Neural cell (in vitro differentiated cells): ENCODE measurements at regions not wholly inside any gene's neighbourhood (a gene's known extent, or its start where the extent isn't known, plus 50 kb on each side); places are given as distances from the start of the nearest gene placed in this dataset.

Experiments used
- H2AFZ ChIP-seq: fragments of 200-600, 300-800 bp; sonication (generic), shearing (Covaris generic); 2 replicates; pipeline ENCODE4 v1.6.0; 2014; ENCODE audit warnings: low read depth, mild to moderate bottlenecking, antibody characterized with exemption, low read length, moderate library complexity
- H3F3A ChIP-seq: fragments of 200-600 bp; shearing (Covaris generic); 2 replicates; pipeline ENCODE4 v1.6.1; 2016; ENCODE audit warnings: mild to moderate bottlenecking, moderate library complexity, mixed read lengths, antibody characterized with exemption, low read length; ENCODE audit not compliant: insufficient read depth, poor library complexity, severe bottlenecking
- H3K27ac ChIP-seq: fragments of 200-600, 300-800 bp; sonication (generic), shearing (Covaris generic); 2 replicates; pipeline ENCODE4 v1.5.1; 2014; ENCODE audit warnings: mild to moderate bottlenecking, low read length, moderate library complexity
- H3K27me3 ChIP-seq: fragments of 300-800, 200-600 bp; sonication (generic), shearing (Covaris generic); 2 replicates; pipeline ENCODE4 v1.6.0; 2014; ENCODE audit warnings: mild to moderate bottlenecking, low read depth, low read length, moderate library complexity; ENCODE audit not compliant: insufficient read depth
- H3K36me3 ChIP-seq: fragments of 300-800, 200-600 bp; sonication (generic), shearing (Covaris generic); 2 replicates; pipeline ENCODE4 v1.5.1; 2014; ENCODE audit warnings: mild to moderate bottlenecking, antibody characterized with exemption, low read length, moderate library complexity; ENCODE audit not compliant: insufficient read depth
- H3K4me2 ChIP-seq: fragments of 300-800, 200-600 bp; sonication (generic), shearing (Covaris generic); 2 replicates; pipeline ENCODE4 v1.6.0; 2014; ENCODE audit warnings: mild to moderate bottlenecking, low read length
- H3K4me3 ChIP-seq: fragments of 300-800, 200-600 bp; sonication (generic), shearing (Covaris generic); 2 replicates; pipeline ENCODE4 v1.5.1; 2014; ENCODE audit warnings: mild to moderate bottlenecking, low read length, moderate library complexity
- H3K79me2 ChIP-seq: fragments of 200-600 bp; shearing (Covaris generic); replicated peaks from 2 replicates; pipeline ENCODE4 v1.6.0; 2014; ENCODE audit warnings: mild to moderate bottlenecking, low read length, moderate library complexity; ENCODE audit not compliant: insufficient read depth
- H3K9ac ChIP-seq: fragments of 300-800, 200-600 bp; sonication (generic), shearing (Covaris generic); 2 replicates; pipeline ENCODE4 v1.6.1; 2016; ENCODE audit warnings: mild to moderate bottlenecking, low read length, mixed read lengths
- H3K9me2 ChIP-seq: fragments of 200-600 bp; shearing (Covaris generic); 2 replicates; pipeline ENCODE4 v1.6.1; 2016; ENCODE audit warnings: mild to moderate bottlenecking, low read length, mixed read lengths; ENCODE audit not compliant: insufficient read depth
- H3K9me3 ChIP-seq: fragments of 200-600, 300-800 bp; sonication (generic), shearing (Covaris generic); 2 replicates; pipeline ENCODE4 v1.6.1; 2016; ENCODE audit warnings: mild to moderate bottlenecking, mixed run types, low read length, moderate library complexity, mixed read lengths
- H4K20me1 ChIP-seq: fragments of 200-600 bp; shearing (Covaris generic); 2 replicates; pipeline ENCODE4 v1.6.1; 2016; ENCODE audit warnings: mild to moderate bottlenecking, mixed run types; ENCODE audit not compliant: insufficient read depth
- EP300 ChIP-seq: fragments of 450-650 bp; conservative IDR thresholded peaks from 2 replicates; pipeline ENCODE4 v1.6.1; 2014; ENCODE audit warnings: antibody characterized with exemption, mild to moderate bottlenecking, moderate library complexity; ENCODE audit not compliant: poor library complexity, severe bottlenecking
- EZH2 ChIP-seq: fragments of 200-600, 300-800 bp; shearing (Covaris generic), sonication (generic); IDR thresholded peaks from 2 replicates; pipeline ENCODE4 v1.6.1; 2014; ENCODE audit warnings: antibody characterized with exemption, low read length, borderline replicate concordance, mild to moderate bottlenecking; ENCODE audit not compliant: insufficient read depth, poor library complexity, severe bottlenecking
- MXI1 ChIP-seq: fragments of 450-650 bp; conservative IDR thresholded peaks from 2 replicates; pipeline ENCODE4 v1.6.1; 2014; ENCODE audit warnings: antibody characterized with exemption, mild to moderate bottlenecking; ENCODE audit not compliant: poor library complexity, severe bottlenecking
- POLR2AphosphoS5 ChIP-seq: IDR thresholded peaks from 2 replicates; pipeline ENCODE4 v1.6.1; 2012
- RAD21 ChIP-seq: fragments of 450-650 bp; conservative IDR thresholded peaks from 2 replicates; pipeline ENCODE4 v1.6.1; 2014; ENCODE audit warnings: antibody characterized with exemption, mild to moderate bottlenecking, moderate library complexity
- SMC3 ChIP-seq: fragments of 450-650 bp; conservative IDR thresholded peaks from 2 replicates; pipeline ENCODE4 v1.6.1; 2014; ENCODE audit warnings: antibody characterized with exemption, mild to moderate bottlenecking, moderate library complexity; ENCODE audit not compliant: poor library complexity
- TAF1 ChIP-seq: IDR thresholded peaks from 2 replicates; pipeline ENCODE4 v1.6.1; 2012; ENCODE audit warnings: low read depth
- TF ChIP-seq, protein P1 (sequence below): fragments of 450-650 bp; IDR thresholded peaks from 2 replicates; pipeline ENCODE4 v1.5.1; 2014; ENCODE audit warnings: antibody characterized with exemption, mild to moderate bottlenecking, moderate library complexity; ENCODE audit not compliant: poor library complexity, severe bottlenecking
- TF ChIP-seq, protein P2 (sequence below): IDR thresholded peaks from 2 replicates; pipeline ENCODE4 v1.6.1; 2012; ENCODE audit warnings: borderline replicate concordance

DNA sequence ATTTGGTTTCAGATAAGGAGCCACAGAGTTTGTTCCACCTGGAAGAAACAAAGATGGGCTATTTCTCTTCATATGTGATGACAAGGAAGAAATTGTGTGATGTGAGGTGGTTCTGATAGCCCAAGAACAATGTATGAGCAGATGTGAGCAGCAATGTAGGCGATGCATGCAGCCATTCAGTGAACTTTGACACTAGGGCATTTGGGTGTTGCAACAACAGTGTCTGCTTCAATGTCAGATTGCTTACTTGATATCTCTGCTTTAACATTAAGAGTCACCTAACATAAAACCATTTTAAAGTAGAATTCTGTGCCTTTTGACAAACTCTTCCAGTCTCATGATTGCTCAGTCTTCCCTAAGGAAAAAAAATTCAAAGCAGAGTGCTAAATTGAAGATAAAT is 865.4 kb downstream of the SLITRK6 start:
- H3K9me3 ChIP-seq, result no peaks in the 10 kb centered on the region
- H3K4me2 ChIP-seq, result no peak overlapping the region
- no peaks in the 10 kb centered on the region for H3K36me3 ChIP-seq
- H3K27me3 ChIP-seq, result no peaks in the 10 kb centered on the region
- H3K27ac ChIP-seq, result no peak overlapping the region
- H3K4me3 ChIP-seq, result no peak overlapping the region
- H3F3A ChIP-seq, result no peaks in the 10 kb centered on the region
- no peaks in the 10 kb centered on the region for H4K20me1 ChIP-seq
- TF ChIP-seq MXI1, result no peak
- TF ChIP-seq POLR2AphosphoS5, result no peak
- no peak for TF ChIP-seq RAD21
- no peak for TF ChIP-seq EP300
- TF ChIP-seq, protein P1, sequence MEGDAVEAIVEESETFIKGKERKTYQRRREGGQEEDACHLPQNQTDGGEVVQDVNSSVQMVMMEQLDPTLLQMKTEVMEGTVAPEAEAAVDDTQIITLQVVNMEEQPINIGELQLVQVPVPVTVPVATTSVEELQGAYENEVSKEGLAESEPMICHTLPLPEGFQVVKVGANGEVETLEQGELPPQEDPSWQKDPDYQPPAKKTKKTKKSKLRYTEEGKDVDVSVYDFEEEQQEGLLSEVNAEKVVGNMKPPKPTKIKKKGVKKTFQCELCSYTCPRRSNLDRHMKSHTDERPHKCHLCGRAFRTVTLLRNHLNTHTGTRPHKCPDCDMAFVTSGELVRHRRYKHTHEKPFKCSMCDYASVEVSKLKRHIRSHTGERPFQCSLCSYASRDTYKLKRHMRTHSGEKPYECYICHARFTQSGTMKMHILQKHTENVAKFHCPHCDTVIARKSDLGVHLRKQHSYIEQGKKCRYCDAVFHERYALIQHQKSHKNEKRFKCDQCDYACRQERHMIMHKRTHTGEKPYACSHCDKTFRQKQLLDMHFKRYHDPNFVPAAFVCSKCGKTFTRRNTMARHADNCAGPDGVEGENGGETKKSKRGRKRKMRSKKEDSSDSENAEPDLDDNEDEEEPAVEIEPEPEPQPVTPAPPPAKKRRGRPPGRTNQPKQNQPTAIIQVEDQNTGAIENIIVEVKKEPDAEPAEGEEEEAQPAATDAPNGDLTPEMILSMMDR, result no peak
- TF ChIP-seq TAF1, result no peak
- H3K9me2 ChIP-seq, result no peaks in the 10 kb centered on the region
- H2AFZ ChIP-seq, result no peak overlapping the region
- no peaks in the 10 kb centered on the region for H3K79me2 ChIP-seq
- H3K9ac ChIP-seq, result no peak overlapping the region

DNA sequence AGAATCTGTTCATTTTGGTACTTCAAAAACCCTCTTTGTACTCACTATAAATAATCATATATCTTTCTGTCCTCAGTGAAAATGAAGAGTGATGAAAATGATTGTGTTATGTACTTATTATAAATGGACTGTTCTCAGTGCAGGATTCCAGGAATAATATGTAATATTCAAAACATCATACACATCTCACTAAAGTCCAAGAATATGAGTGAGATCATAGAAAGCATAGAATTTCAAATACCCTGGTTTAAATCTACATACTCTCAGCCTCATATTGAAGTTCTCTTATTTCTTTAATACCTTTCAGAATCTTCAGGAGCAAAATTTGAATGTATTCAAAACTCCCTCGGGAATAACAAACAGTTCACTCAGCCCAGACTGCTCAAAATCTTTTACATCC is 868.0 kb downstream of the SLITRK6 start:
- Histone ChIP-seq H3K4me2 (no peak overlapping the region), H3K27ac (no peak overlapping the region), H3F3A (no peaks in the 10 kb centered on the region), H3K9me2 (no peaks in the 10 kb centered on the region), H4K20me1 (no peaks in the 10 kb centered on the region), H3K9me3 (no peaks in the 10 kb centered on the region), H3K27me3 (no peaks in the 10 kb centered on the region), H3K36me3 (no peaks in the 10 kb centered on the region), H3K9ac (no peak overlapping the region), H2AFZ (no peak overlapping the region), H3K4me3 (no peak overlapping the region), H3K79me2 (no peaks in the 10 kb centered on the region)
- no peak for TF ChIP-seq EP300
- TF ChIP-seq SMC3, result no peak
- no peak for TF ChIP-seq TAF1
- TF ChIP-seq, protein P2, sequence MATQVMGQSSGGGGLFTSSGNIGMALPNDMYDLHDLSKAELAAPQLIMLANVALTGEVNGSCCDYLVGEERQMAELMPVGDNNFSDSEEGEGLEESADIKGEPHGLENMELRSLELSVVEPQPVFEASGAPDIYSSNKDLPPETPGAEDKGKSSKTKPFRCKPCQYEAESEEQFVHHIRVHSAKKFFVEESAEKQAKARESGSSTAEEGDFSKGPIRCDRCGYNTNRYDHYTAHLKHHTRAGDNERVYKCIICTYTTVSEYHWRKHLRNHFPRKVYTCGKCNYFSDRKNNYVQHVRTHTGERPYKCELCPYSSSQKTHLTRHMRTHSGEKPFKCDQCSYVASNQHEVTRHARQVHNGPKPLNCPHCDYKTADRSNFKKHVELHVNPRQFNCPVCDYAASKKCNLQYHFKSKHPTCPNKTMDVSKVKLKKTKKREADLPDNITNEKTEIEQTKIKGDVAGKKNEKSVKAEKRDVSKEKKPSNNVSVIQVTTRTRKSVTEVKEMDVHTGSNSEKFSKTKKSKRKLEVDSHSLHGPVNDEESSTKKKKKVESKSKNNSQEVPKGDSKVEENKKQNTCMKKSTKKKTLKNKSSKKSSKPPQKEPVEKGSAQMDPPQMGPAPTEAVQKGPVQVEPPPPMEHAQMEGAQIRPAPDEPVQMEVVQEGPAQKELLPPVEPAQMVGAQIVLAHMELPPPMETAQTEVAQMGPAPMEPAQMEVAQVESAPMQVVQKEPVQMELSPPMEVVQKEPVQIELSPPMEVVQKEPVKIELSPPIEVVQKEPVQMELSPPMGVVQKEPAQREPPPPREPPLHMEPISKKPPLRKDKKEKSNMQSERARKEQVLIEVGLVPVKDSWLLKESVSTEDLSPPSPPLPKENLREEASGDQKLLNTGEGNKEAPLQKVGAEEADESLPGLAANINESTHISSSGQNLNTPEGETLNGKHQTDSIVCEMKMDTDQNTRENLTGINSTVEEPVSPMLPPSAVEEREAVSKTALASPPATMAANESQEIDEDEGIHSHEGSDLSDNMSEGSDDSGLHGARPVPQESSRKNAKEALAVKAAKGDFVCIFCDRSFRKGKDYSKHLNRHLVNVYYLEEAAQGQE, result no peak
- no peak for TF ChIP-seq POLR2AphosphoS5
- TF ChIP-seq, protein P1, result no peak
- TF ChIP-seq RAD21, result no peak
- no peak for TF ChIP-seq EZH2
- no peak for TF ChIP-seq MXI1
